A673 (cell line): ENCODE measurements at regions not wholly inside any gene's neighbourhood (a gene's known extent, or its start where the extent isn't known, plus 50 kb on each side); places are given as distances from the start of the nearest gene placed in this dataset.

ENCODE experiments used
- BruUV-seq: library from RNA; stranded (reverse); fragments of 400-500 nt; replicated peaks from 2 replicates; lab custom pipeline; 2021; lab: Mats Ljungman, UMichigan
- CTCF ChIA-PET: fragments of 300-600 bp; sonication (Branson Sonifier 250); formaldehyde crosslinking; loops from one replicate; lab custom pipeline; 2022; ENCODE audit warnings: antibody characterized with exemption; lab: Charles Lee
- POLR2A ChIA-PET: fragments of 300-600 bp; sonication (Branson Sonifier 250); formaldehyde crosslinking; loops from one replicate; lab custom pipeline; 2022; ENCODE audit warnings: antibody characterized with exemption; ENCODE audit not compliant: low non-redundant PET; lab: Charles Lee
- DNase-seq: peaks from one replicate; pipeline ENCODE4 v3.0.0-alpha.2; 2015; ENCODE audit warnings: low spot score
- H3K27ac ChIP-seq: fragments of 200-600 bp; sonication (generic); 2 replicates; pipeline ENCODE4 v1.5.1; 2016; ENCODE audit warnings: mixed run types, low read depth, mild to moderate bottlenecking, mixed read lengths, antibody characterized with exemption, low read length; ENCODE audit not compliant: poor library complexity, severe bottlenecking
- H3K27me3 ChIP-seq: fragments of 200-600 bp; sonication (generic); replicated peaks from 2 replicates; pipeline ENCODE4 v1.6.1; 2017; ENCODE audit warnings: mixed run types, low read depth, mild to moderate bottlenecking, mixed read lengths, antibody characterized with exemption, low read length; ENCODE audit not compliant: insufficient read depth, poor library complexity
- H3K36me3 ChIP-seq: fragments of 200-600 bp; sonication (generic); 2 replicates; pipeline ENCODE4 v1.6.1; 2016; ENCODE audit warnings: mixed run types, mild to moderate bottlenecking, mixed read lengths, antibody characterized with exemption, low read length; ENCODE audit not compliant: insufficient read depth, poor library complexity, severe bottlenecking
- H3K4me1 ChIP-seq: fragments of 200-600 bp; sonication (generic); 2 replicates; pipeline ENCODE4 v1.6.1; 2017; ENCODE audit warnings: mixed run types, mild to moderate bottlenecking, mixed read lengths, antibody characterized with exemption, low read length; ENCODE audit not compliant: insufficient read depth, poor library complexity, severe bottlenecking
- H3K4me3 ChIP-seq: fragments of 200-600 bp; sonication (generic); 2 replicates; pipeline ENCODE4 v1.5.1; 2016; ENCODE audit warnings: low read depth, mixed run types, mild to moderate bottlenecking, mixed read lengths, low read length; ENCODE audit not compliant: poor library complexity, severe bottlenecking
- H3K9me3 ChIP-seq: fragments of 200-600 bp; sonication (generic); 2 replicates; pipeline ENCODE4 v1.6.1; 2016; ENCODE audit warnings: mixed run types, low read depth, mild to moderate bottlenecking, mixed read lengths, antibody characterized with exemption, low read length; ENCODE audit not compliant: poor library complexity, severe bottlenecking
- EZH2 ChIP-seq: fragments of 200-600 bp; sonication (generic); IDR thresholded peaks from 2 replicates; pipeline ENCODE4 v1.6.1; 2017; ENCODE audit warnings: borderline replicate concordance, low read depth, mild to moderate bottlenecking, mixed read lengths, antibody characterized with exemption, low read length; ENCODE audit not compliant: poor library complexity, severe bottlenecking
- intact Hi-C: fragments of 100-400 bp; cut with micrococcal nuclease; formaldehyde crosslinking; loops from one replicate; pipeline ENCODE4 v1.10.0; 2022; ENCODE audit not compliant: unreplicated experiment
- TF ChIP-seq, protein P1 (sequence below): fragments of 300-800, 200-600 bp; sonication (generic); conservative IDR thresholded peaks from 2 replicates; pipeline ENCODE4 v1.5.1; 2017; ENCODE audit warnings: low read depth, mild to moderate bottlenecking, antibody characterized with exemption, low read length, moderate library complexity, mixed read lengths

DNA sequence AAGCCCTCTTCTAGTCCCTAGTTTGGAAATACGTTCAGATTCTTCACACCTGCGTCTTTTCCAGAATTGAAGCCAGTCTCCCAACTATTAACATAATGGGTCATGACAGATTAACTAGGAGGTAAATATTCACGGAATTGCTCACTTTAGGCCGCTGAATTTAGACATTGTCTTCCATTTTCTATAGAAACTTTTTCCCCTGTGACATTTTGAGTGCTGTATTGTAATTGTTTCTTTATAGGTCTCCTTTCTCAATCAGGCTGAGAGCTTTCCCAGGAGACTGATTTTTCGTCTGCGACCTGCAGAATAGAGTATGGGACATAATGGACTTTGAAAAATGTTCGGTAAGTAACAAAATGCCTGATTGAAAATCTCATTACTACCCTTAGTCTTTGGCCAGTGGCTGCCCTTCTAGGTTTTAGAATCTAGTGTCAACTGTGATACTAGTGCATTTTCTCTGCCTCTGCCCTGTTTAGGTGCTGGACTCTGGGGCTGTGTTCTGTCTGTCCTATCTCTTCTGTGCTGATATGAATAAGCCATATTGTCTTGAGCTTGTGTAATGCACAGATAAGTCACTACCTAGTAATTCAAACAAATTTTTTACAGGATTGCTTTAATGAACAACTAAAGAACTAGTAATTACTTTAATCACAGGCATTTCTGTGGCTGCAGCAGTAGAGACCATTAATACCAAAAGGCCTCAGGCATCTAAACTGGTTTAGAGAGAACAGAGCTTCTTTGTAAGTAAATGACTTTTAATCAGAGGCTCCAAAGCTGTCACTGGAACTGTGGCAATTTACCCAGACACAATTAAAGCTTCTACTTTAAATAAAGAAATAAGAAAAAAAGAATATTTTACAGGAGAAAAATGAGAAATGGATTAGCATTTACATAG lies 122.4 kb upstream of the FREM2 start:
- H3K9me3 ChIP-seq: no peaks in the 10 kb centered on the region
- H3K27me3 ChIP-seq: no peaks in the 10 kb centered on the region
- H3K4me3 ChIP-seq: no peak overlapping the region
- TF ChIP-seq, protein P1, sequence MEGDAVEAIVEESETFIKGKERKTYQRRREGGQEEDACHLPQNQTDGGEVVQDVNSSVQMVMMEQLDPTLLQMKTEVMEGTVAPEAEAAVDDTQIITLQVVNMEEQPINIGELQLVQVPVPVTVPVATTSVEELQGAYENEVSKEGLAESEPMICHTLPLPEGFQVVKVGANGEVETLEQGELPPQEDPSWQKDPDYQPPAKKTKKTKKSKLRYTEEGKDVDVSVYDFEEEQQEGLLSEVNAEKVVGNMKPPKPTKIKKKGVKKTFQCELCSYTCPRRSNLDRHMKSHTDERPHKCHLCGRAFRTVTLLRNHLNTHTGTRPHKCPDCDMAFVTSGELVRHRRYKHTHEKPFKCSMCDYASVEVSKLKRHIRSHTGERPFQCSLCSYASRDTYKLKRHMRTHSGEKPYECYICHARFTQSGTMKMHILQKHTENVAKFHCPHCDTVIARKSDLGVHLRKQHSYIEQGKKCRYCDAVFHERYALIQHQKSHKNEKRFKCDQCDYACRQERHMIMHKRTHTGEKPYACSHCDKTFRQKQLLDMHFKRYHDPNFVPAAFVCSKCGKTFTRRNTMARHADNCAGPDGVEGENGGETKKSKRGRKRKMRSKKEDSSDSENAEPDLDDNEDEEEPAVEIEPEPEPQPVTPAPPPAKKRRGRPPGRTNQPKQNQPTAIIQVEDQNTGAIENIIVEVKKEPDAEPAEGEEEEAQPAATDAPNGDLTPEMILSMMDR: no peak
- no peak for TF ChIP-seq EZH2
- intact Hi-C loops: no loop called here
- no peaks in the 10 kb centered on the region for H3K36me3 ChIP-seq
- no peaks in the 10 kb centered on the region for H3K4me1 ChIP-seq
- BruUV-seq: no TSS peak
- no peak overlapping the region for H3K27ac ChIP-seq
- ChIA-PET POLR2A (no interaction called here), CTCF (no interaction called here)
- no peak for DNase-seq

DNA sequence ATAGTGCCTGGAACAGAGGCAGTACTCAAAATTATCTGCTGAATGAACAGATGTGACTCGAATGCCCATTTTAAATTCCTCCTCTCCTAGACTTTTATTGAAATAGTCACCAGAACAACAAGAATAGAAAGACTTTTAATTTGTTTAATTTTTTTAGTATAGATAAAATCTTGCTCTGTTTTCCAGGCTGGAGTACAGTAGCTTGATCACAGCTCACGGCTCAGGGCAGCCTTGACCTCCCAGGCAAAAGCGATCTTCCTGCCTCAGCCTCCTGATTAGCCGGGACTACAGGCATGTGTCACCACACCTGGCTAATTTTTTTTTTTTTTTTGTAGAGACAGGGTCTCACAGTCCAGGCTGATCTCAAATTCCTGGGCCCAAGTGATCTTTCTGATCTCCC lies 120.9 kb upstream of the FREM2 start:
- Histone ChIP-seq H3K27ac (no peak overlapping the region), H3K27me3 (no peaks in the 10 kb centered on the region), H3K4me3 (no peak overlapping the region), H3K36me3 (no peaks in the 10 kb centered on the region), H3K4me1 (no peaks in the 10 kb centered on the region), H3K9me3 (no peaks in the 10 kb centered on the region)
- ChIA-PET POLR2A (interaction anchor here (0.6 kb wide), 1 partner anchor 261 kb away, joined by 6 read pairs; no protein-coding TSS in a partner anchor), CTCF (interaction anchor here (1.0 kb wide), 1 partner anchor 16 kb away, joined by 3 read pairs; no protein-coding TSS in a partner anchor)
- TF ChIP-seq, protein P1: no peak
- TF ChIP-seq EZH2: no peak
- DNase-seq: no peak
- BruUV-seq: no TSS peak
- intact Hi-C loops: no loop called here

DNA sequence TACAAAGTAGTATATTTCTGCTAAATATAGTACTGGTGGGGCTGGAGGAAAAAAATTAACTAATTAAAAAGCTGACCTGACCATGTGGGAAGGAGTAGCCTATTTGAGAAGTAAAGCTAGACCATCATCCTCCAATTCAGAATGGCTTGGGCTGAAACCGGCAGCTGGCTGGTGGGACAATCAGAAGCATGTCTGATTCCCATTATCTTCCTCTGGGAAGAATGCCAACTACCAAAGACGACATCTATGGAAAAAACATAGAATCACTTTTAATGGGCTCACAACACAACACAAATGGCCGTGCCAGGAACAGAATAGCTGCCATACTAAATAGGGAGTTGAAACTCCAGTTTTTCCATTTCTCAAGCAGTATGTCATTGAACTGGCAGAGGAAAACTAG lies 120.4 kb upstream of the FREM2 start:
- BruUV-seq: no TSS peak
- DNase-seq: peak; percentile 79
- Histone ChIP-seq H3K9me3 (no peaks in the 10 kb centered on the region), H3K27ac (no peak overlapping the region), H3K4me1 (no peaks in the 10 kb centered on the region), H3K27me3 (no peaks in the 10 kb centered on the region), H3K4me3 (no peak overlapping the region), H3K36me3 (no peaks in the 10 kb centered on the region)
- TF ChIP-seq, protein P1: no peak
- TF ChIP-seq EZH2: no peak
- ChIA-PET CTCF (interaction anchor here (1.0 kb wide), 1 partner anchor 15 kb away, joined by 3 read pairs; no protein-coding TSS in a partner anchor), POLR2A (no interaction called here)
- intact Hi-C loops: no loop called here
